ENCODE measurements at regions not wholly inside any gene's neighbourhood (a gene's known extent, or its start where the extent isn't known, plus 50 kb on each side); places are given as distances from the start of the nearest gene placed in this dataset.

DNA sequence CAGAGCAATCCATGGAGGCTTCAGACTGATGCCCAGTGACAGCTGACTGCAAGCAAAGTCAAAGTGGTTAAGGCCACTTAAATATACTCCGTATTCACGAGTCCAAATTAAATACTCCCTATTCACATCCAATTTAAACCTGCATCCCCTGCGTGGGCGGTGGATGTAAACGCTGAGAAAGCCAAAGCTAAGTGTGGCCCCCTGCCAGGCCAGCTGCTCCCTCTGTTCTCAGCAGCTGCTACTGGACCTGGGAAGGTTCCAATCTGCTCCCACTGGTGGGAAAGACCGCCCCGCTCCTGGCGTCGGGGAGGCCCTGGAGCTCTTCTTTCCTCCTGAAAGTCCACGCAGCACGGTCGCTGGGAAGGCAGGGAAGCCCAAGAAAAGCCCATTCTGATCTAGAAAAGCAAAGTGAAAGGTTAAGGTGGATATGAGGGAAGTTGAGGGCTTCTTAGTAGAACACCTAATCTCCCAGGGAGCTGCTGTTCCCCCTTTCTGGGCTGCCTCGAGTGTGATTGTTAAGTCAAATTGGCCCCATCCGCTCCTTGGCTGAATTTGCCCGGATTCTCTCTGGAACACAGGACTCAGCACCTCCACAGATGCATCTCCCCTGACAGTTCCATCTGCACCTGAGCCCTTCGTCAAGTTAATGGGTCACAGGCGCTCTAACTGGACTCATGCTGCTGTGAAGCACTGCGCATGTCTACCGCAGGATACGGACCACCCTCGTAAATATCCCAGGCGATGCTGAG lies 205.5 kb downstream of the USP12 start:
- DNase-seq, result no peak

GRCh38 chr13:26964278-26965250 lies 204.0 kb upstream of the GPR12 start:
- no peak for DNase-seq

GRCh38 chr13:26962671-26963070 lies 202.1 kb upstream of the GPR12 start:
- DNase-seq, result no peak

GRCh38 chr13:26961890-26962615 lies 201.5 kb upstream of the GPR12 start:
- DNase-seq, result no peak

DNA sequence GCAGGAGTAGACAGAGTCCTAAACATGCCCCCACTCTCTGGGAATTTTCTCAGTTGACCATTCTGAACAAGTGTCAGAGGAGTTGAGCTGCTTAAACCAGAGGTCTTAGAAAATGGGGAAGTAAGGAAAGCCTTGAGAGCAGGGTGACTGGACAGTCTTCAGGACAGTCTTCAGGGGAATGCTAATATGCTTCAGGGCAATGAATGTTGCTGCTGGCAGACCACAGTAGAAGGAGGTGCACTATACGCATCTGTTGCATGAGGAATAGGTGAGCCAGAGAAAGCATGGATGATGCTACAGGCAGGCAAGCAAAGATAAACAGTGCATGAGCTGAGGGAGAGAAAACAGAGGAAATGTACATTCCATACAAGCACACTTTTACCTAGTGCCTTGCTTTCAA lies 196.6 kb upstream of the GPR12 start:
- DNase-seq, result no peak

DNA sequence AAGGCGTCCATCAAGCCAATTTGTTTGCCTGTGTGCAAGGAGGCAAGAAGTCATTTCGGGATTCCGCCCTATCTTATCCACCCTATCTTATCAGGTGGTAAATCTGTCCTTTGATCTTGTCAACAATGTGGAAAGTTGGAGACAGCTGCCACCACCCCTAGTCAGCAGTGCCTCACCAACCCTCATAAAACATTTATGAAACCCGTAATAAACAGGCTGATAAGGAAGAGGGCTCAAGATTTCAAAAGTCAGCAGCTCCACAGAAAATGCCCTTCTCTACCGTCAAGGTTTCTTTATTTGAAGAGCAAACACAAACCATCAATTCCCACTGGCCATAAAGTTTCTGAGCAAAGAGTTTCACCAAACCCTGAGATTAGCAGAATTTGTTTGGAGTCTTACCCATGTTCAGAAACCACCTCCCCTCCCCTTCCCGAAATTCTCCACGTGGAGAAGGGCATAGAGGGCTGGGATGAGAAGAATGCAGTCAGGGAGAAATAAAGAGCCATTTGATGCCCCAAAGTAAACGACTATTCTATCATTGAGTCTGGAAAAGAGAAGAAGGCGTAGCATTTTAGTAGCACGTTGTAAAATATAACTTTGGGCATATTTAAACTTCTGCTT lies 196.0 kb upstream of the GPR12 start:
- DNase-seq, result no peak

GRCh38 chr13:26954976-26955375 lies 194.4 kb upstream of the GPR12 start:
- no peak for DNase-seq

GRCh38 chr13:26953291-26953690 lies 192.7 kb upstream of the GPR12 start:
- no peak for DNase-seq

DNA sequence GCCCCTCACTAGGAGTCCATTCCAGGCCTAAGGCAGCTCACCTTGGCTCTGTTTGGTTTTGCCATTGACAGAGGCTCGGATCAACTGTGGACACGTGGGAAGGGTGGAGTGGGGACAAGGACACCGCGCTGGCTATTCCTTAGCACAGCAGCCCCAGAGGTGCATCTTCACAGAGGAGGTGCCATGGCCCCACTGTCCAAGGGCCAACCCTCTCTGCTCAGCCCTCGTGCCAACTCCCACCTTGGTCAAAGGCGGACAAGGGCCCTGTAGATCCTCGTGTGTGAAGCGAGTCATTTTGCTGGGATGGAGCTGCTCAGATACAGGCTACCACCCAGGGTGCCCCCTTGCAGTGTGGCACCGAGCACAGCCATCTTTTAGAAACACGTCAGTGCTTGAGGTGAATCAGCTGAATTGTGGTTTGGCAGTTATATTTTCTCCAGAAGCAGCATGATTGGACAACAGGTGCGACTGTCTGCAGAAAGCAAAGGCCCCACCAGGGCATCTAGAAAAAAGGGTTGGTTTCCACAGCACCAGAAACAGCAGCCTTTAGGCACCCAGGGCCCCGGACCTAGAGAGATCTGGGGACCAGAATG lies 192.1 kb upstream of the GPR12 start:
- DNase-seq, result no peak

DNA sequence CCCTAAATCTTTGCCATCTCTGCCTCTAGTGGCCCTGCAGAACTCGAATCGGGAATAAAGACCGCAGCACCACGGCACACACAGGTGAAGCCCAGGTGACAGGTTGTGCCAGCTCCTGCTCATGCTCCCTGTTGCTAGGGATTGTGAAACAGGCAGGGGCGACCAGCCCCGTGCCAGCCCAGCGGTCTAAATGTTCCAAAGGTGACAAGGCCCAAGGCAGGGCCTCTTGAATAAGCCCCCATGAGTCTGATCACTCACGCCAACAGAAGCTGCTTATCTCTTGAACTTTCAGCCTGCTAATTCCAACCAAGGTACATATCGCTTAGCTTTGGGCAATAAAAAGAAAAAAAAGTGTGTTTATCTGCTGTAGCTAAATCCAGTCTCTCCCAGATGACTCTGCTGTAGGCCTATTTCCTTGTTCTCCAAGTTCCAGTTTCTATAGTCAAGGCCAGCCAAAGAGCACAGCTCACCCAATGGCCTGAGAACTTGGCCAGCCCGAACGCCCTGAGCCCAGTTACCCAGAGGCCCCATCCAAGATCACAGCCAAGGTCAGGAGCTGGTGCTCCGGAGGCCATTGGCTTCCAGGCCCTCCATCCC lies 191.1 kb upstream of the GPR12 start:
- no peak for DNase-seq

DNA sequence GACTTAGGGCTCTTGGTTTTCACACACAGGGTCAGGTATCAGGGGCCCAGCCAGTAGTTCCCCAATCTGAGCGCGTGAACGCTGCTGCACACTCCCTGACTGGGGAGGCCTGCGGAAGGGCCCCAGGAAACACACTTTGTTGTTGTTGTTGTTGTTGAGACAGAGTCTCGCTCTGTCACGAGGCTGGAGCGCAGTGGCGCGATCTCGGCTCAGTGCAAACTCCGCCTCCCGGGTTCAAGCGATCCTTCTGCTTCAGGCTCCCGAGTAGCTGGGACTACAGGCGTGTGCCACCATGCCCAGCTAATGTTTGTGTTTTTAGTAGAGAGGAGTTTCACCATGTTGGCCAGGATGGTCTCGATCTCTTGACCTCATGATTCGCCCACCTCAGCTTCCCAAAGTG lies 190.4 kb upstream of the GPR12 start:
- no peak for DNase-seq

DNA sequence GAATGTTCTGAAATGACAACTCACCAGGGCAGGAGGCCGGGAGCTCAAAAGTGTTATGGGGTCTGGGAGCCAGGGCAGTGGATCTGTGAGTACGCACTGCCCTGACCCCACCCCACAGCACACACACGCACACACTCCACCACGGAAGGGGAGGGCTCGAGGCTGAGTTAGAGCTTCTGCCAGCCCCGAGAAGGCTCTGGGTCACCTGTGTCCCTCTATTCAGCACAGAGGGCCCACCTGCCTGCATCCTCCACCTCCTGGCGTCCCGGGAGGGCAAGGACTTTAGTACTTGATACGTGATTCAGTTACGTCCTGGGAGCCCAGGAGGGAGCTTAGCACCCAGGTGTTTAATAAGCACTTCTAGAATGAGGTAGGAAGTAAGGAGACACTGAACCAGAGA lies 190.0 kb upstream of the GPR12 start:
- no peak for DNase-seq

GRCh38 chr13:26949701-26950502 lies 189.3 kb upstream of the GPR12 start:
- DNase-seq, result no peak

DNA sequence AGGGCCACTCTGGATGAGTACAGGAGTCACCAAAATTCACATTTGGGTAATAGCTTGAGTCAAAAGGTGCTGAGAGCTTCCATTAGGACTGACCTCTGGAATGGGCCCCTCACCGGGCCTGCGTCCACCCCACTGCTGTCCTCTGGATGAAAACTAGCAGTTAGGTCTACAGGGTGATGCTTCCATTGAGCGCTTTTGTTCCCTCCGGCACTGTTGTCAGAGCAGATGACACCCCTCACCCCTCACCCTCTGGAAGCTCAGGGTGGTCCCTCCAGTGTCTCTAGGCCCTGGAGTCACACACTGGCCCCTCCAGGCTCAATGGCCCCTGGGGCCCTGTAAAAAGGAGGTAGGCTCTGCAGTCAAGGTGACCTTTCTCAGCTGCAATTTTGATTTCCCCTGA lies 187.8 kb upstream of the GPR12 start:
- DNase-seq, result no peak

DNA sequence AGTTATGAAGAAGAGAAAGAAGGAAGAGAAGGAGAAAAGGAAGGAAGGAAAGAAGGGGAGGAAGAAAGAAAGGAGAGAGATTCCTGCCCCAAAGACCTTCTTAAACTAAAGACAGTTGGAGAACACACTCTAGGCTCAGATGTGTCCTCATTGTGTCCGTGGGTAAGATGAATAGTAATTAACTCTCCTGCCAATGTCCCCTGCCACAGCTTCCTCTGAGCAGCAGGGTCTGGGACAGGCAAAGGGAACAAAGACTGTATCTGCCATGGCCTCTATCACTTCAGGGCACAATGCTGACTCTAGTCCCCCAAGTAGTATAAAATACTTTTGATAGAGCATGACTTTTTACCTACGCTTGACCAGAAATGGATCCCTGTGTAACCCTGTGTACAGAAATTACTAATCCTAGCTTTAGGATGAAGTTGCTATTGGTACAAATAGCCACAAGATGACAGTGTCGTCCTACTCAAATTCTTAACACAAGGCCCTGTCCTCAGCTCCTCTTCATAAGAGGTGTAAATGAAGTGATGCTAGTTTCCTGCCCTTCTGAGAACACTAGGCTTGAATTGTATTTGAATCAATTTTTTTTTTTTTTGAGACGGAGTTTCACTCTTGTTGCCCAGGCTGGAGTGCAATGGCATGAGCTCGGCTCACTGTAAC lies 186.2 kb upstream of the GPR12 start:
- DNase-seq, result peak; percentile 13

DNA sequence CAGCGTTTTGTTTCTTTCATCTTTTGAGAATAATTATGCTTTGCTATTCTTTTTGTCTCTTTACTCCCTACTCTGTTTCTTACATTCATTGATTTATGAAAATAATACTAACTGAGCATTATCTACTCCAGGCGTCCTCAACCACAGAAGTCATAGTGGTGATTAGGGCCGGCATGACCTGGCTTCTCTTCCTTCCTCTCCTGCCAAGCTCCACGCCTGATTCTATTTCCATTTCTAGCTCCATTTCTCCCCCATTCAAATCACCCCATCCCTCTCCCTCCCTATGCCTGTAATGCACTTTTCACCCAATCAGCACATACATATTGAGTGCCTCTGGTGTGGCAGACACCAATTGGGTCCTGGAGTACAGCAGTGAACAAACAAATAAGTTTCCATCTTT lies 183.2 kb upstream of the GPR12 start:
- DNase-seq, result no peak

DNA sequence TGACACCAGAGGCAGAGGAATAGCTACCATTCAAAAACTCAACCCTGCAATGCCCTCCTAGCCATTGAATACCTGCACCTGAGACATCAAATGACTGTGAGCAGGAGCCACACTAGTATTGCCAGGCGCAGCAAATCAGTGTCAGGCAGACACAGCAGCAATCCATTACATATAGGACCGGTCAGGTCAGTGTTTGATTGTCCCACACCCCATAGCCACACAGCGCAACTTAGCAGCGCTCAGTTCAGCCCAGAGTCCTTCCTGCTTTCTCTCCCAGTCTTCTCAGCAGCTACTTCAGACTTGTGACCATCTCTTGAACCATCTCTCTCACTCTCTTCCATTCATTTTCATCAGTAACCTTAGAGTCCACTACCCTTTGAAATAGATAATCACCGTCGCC lies 181.6 kb upstream of the GPR12 start:
- no peak for DNase-seq

DNA sequence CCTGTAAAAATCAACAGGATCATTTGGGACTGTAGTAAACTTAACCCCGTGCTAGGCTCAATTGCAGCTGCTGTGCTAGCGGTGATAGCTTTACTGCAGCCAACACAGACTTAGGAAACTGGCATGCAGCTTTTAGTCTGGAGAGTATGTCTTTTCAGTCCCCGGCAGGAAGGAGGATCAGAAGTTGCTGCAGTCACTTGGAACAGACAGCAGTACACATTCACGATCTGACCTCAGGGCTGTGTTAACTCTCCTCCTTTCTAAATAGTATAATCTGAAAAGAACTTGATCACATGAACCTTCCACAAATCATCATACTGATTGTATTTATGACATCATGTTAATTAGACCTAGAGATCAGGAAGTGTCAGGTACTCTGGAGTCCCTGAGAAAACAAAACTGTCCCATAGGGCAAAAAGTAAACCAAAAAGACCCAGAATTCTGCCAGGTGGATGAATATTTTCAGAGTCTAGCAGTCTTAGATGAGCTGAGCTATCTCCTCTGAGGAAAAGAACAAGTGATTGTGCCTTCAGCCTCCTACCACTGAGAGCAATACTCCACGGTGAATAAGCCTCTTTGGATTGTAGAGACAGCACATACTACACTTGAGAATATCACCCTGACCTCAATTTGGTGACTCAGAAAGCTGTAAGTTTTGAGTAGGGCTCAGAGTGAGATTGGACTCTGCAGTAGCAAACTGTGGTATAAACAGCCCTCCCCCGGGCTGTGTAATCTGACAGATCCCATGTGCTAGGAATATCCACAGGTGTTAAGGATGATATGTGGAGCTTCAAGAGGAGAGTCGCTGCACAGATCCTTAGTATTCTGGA lies 181.0 kb upstream of the GPR12 start:
- no peak for DNase-seq

DNA sequence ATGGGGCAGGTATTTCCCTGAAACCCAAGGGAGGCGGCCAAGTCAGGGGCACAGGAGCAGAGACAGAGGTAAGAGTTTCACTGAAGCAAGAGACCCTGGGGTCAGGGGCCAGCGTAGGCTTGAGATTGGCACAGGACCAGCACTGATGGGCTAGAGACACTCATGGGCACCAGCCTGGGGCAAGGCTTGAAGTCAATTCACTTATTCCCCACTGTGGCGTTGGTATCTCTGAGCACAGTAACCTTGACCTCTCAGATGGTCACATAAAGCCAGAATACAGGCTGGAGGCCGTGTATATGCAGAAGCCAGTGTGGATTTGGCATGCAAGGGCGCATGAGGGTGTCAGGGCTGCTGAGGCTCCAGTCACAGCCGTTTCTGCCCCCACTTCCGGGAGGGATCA lies 173.5 kb upstream of the GPR12 start:
- DNase-seq, result no peak

DNA sequence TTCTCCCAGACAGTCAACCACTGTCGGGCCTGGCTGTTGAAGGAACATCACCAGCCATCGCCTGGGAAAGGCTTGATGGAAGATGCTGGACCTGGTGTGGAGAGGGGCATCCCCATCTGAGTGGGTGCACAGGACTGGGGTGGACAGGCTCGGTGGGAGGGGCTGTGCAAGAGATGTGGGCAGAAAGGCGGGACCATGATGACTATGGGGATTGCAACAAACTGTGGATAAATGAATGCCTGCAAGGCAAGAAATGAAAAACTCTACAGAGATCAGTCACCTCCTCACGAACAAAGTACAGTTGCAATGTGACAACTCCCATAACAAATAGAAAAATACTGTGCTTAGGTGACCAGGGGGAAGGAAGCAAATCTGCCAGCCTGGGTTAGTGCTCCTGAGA lies 171.9 kb upstream of the GPR12 start:
- no peak for DNase-seq
